Smooth muscle cell (in vitro differentiated cells): ENCODE measurements at regions not wholly inside any gene's neighbourhood (a gene's known extent, or its start where the extent isn't known, plus 50 kb on each side); places are given as distances from the start of the nearest gene placed in this dataset.

Experiments
- DNase-seq: peaks from one replicate; lab custom pipeline; 2025; ENCODE audit not compliant: unreplicated experiment; lab: John Stamatoyannopoulos, UW
- H2AFZ ChIP-seq: fragments of 200-600 bp; sonication (generic); 2 replicates; pipeline ENCODE4 v1.6.0; 2016; ENCODE audit warnings: antibody characterized with exemption, low read depth, mild to moderate bottlenecking
- H3F3A ChIP-seq: fragments of 200-600 bp; sonication (generic); 2 replicates; pipeline ENCODE4 v1.6.0; 2017; ENCODE audit warnings: antibody characterized with exemption, low read depth
- H3K27ac ChIP-seq: fragments of 200-600 bp; sonication (generic); 2 replicates; pipeline ENCODE4 v1.5.1; 2016; ENCODE audit warnings: low read depth, mild to moderate bottlenecking
- H3K27me3 ChIP-seq: fragments of 200-600 bp; sonication (generic); 2 replicates; pipeline ENCODE4 v1.6.1; 2016; ENCODE audit warnings: low read depth, mild to moderate bottlenecking
- H3K36me3 ChIP-seq: fragments of 200-600 bp; sonication (generic); 2 replicates; pipeline ENCODE4 v1.5.1; 2016; ENCODE audit warnings: low read depth
- H3K4me1 ChIP-seq: fragments of 200-600 bp; sonication (generic); 2 replicates; pipeline ENCODE4 v1.5.1; 2016; ENCODE audit warnings: low read depth
- H3K4me2 ChIP-seq: fragments of 200-600 bp; sonication (generic); 2 replicates; pipeline ENCODE4 v1.6.0; 2016; ENCODE audit warnings: mild to moderate bottlenecking
- H3K4me3 ChIP-seq: fragments of 200-600 bp; sonication (generic); 2 replicates; pipeline ENCODE4 v1.5.1; 2016; ENCODE audit warnings: mild to moderate bottlenecking
- H3K79me2 ChIP-seq: fragments of 200-600 bp; sonication (generic); 2 replicates; pipeline ENCODE4 v1.6.0; 2016; ENCODE audit warnings: low read depth, mild to moderate bottlenecking
- H3K9ac ChIP-seq: fragments of 200-600 bp; sonication (generic); 2 replicates; pipeline ENCODE4 v1.6.0; 2016; ENCODE audit warnings: low read depth
- H3K9me3 ChIP-seq: fragments of 200-600 bp; sonication (generic); replicated peaks from 2 replicates; pipeline ENCODE4 v1.5.1; 2016; ENCODE audit warnings: low read depth
- H4K20me1 ChIP-seq: fragments of 200-600 bp; sonication (generic); 2 replicates; pipeline ENCODE4 v1.6.0; 2016; ENCODE audit warnings: low read depth
- CTCF ChIP-seq: fragments of 200-600 bp; sonication (generic); IDR thresholded peaks from 2 replicates; pipeline ENCODE4 v1.5.1; 2017; ENCODE audit warnings: borderline replicate concordance, mild to moderate bottlenecking, antibody characterized with exemption; ENCODE audit not compliant: insufficient read depth, poor library complexity, severe bottlenecking
- WGBS: methylation state at CpG from one replicate; pipeline ENCODE4 v1.1.7; 2016; ENCODE audit warnings: low lambda C conversion rate; 5-methylcytosine and 5-hydroxymethylcytosine counted together

DNA sequence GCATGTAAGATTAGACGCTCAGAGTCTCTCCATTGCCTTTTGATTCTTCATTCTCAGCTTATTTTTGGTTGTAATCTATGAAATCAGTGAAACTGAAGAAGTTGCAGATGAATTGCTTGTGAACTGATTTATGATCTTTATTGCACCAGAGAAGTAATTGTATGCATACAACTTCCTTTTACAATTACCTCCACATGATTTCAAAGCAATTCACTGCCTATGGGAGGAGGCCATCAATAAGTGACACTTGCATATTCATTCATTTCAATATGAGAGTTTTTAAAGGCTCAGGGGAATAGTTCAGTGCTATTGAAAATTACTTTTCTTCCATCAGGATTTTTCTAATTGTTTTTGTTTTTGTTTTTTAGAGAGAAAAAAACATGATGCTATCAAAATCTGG lies 222.3 kb downstream of the NKX6-1 start:
- Histone ChIP-seq H3K9me3 (no peaks in the 10 kb centered on the region), H3K9ac (no peak overlapping the region), H3K27me3 (no peaks in the 10 kb centered on the region), H3K4me1 (no peaks in the 10 kb centered on the region), H3K4me3 (no peak overlapping the region), H3F3A (no peaks in the 10 kb centered on the region), H3K4me2 (no peak overlapping the region), H3K27ac (no peak overlapping the region), H4K20me1 (no peaks in the 10 kb centered on the region), H3K79me2 (no peaks in the 10 kb centered on the region), H3K36me3 (no peaks in the 10 kb centered on the region), H2AFZ (no peak overlapping the region)
- no peak for DNase-seq
- TF ChIP-seq CTCF: no peak
- WGBS: 71% methylated on average over 1 of the region's 1 CpG

- DNase-seq: no peak
- Histone ChIP-seq H3K79me2 (no peaks in the 10 kb centered on the region), H3K27me3 (no peaks in the 10 kb centered on the region), H3K36me3 (no peaks in the 10 kb centered on the region), H3K4me1 (no peaks in the 10 kb centered on the region), H2AFZ (no peak overlapping the region), H3F3A (no peaks in the 10 kb centered on the region), H3K4me2 (no peak overlapping the region), H3K4me3 (no peak overlapping the region), H3K27ac (no peak overlapping the region), H3K9me3 (no peaks in the 10 kb centered on the region), H4K20me1 (no peaks in the 10 kb centered on the region), H3K9ac (no peak overlapping the region)
- no peak for TF ChIP-seq CTCF
Measured at GRCh38 chr4:84269536-84270044, 229.5 kb downstream of the NKX6-1 start.

DNA sequence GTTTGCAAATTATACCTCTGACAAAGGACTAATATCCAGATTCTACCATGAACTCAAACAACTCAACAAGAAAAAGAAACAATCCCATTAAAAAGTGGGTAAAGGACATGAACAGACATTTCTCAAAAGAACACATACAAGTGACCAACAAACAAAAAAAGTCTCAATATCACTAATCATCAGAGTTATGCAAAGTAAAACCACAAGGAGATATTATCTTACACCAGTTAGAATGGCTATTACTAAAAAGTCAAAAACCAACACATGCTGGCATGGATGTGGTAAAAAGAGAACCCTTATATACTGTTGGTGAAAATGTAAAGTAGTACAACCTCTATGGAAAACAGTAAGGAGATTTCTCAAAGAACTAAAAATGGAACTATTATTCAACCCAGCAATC lies 234.4 kb downstream of the NKX6-1 start:
- Histone ChIP-seq H3K36me3 (no peaks in the 10 kb centered on the region), H3K4me1 (no peaks in the 10 kb centered on the region), H3K4me3 (no peak overlapping the region), H3K9ac (no peak overlapping the region), H3K27ac (no peak overlapping the region), H4K20me1 (no peaks in the 10 kb centered on the region), H3K4me2 (no peak overlapping the region), H3K9me3 (peaks cover 7% of the 10 kb centered on the region), H3K27me3 (no peaks in the 10 kb centered on the region), H3K79me2 (no peaks in the 10 kb centered on the region), H3F3A (no peaks in the 10 kb centered on the region), H2AFZ (no peak overlapping the region)
- no peak for DNase-seq
- TF ChIP-seq CTCF: no peak

- H4K20me1 ChIP-seq: no peaks in the 10 kb centered on the region
- no peak overlapping the region for H3K9ac ChIP-seq
- no peaks in the 10 kb centered on the region for H3K4me1 ChIP-seq
- no peak overlapping the region for H3K4me3 ChIP-seq
- H3K27ac ChIP-seq: no peak overlapping the region
- H3K79me2 ChIP-seq: no peaks in the 10 kb centered on the region
- H3K9me3 ChIP-seq: peaks cover 7% of the 10 kb centered on the region
- TF ChIP-seq CTCF: no peak
- H3K27me3 ChIP-seq: no peaks in the 10 kb centered on the region
- DNase-seq: no peak
- H3K4me2 ChIP-seq: no peak overlapping the region
- H3K36me3 ChIP-seq: no peaks in the 10 kb centered on the region
- no peak overlapping the region for H2AFZ ChIP-seq
- H3F3A ChIP-seq: no peaks in the 10 kb centered on the region
Measured at GRCh38 chr4:84263415-84263814, 235.7 kb downstream of the NKX6-1 start.
